ENCODE measurements at regions not wholly inside any gene's neighbourhood (a gene's known extent, or its start where the extent isn't known, plus 50 kb on each side); places are given as distances from the start of the nearest gene placed in this dataset.

DNA sequence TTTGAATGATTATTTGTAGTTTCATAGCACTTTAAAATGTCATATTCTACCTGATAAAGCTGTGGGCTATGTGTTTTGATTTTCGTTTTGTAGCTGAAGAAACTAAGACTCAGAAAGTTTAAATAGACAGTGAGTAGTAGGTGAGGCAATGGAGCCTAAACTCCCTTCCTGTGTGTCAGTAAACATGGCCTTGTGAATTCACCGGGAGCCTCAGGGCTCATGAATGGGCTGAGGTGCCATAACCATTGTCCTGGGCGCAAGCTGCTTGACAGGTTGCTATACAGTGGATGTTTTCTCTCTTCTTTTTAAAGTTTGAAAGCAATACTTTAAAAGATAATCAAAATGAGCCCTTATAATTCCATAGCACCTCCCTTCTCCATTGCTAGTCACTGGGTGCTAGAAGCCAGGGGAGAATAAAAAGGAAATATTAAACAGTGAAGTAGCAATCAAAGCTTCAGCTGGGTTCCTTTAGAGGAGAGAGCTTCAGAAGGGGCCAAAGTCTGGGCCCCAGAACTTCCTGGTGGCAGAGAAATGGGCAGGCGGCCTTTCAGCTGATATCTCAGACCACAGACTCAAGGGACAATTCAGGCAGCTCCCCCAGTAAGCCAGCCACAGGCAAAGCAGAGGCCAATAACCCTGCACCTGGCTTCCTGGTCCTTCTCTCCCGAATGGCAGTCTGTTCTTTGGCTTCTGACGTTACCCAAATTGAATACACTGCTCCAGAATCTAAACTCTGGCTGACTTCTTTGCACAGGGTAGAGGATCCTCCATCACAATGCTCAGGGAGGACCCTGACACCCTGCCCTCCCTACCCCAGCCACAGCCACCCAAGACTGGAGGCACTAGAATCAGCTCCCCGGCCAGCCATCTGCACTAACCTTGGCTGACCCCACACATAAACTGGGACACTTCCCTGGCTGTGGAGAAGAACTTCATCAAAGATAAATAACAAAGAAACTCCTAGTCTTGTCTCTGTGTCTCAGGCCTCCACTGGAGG is 51.8 kb upstream of the NPAS2 start:
- no peak for DNase-seq (ENCODE audit: low spot score)
- Histone ChIP-seq H3K27me3 (no peaks in the 10 kb centered on the region), H3K36me3 (no peaks in the 10 kb centered on the region), H3K27ac (no peak overlapping the region), H3K4me1 (no peaks in the 10 kb centered on the region), H3K4me3 (no peak overlapping the region), H3K9me3 (no peaks in the 10 kb centered on the region)
- TF ChIP-seq, protein P1, sequence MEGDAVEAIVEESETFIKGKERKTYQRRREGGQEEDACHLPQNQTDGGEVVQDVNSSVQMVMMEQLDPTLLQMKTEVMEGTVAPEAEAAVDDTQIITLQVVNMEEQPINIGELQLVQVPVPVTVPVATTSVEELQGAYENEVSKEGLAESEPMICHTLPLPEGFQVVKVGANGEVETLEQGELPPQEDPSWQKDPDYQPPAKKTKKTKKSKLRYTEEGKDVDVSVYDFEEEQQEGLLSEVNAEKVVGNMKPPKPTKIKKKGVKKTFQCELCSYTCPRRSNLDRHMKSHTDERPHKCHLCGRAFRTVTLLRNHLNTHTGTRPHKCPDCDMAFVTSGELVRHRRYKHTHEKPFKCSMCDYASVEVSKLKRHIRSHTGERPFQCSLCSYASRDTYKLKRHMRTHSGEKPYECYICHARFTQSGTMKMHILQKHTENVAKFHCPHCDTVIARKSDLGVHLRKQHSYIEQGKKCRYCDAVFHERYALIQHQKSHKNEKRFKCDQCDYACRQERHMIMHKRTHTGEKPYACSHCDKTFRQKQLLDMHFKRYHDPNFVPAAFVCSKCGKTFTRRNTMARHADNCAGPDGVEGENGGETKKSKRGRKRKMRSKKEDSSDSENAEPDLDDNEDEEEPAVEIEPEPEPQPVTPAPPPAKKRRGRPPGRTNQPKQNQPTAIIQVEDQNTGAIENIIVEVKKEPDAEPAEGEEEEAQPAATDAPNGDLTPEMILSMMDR (IDR thresholded peaks at IDR 0.05), result no peak

Data from right atrium auricular region (tissue), 2 donors.